Stimulated activated CD4-positive, alpha-beta T cell treated with anti-CD3 and anti-CD28 coated beads, Interleukin-1b, Interleukin-23, amount 100 ng/mL, for 24 hours (primary cell): ENCODE measurements at regions not wholly inside any gene's neighbourhood (a gene's known extent, or its start where the extent isn't known, plus 50 kb on each side); places are given as distances from the start of the nearest gene placed in this dataset.

Experiments
- DNase-seq, 4 experiments: peaks; one replicate each; pipeline ENCODE4 v3.0.0-alpha.2; 2020; ENCODE audit warnings: low read depth in 4 of 4, low spot score in 1 of 4

- DNase-seq = peak in 1 of 4 experiments; percentile 24
Observed at GRCh38 chr22:42180349-42180842, 49.8 kb upstream of the CYP2D6 start.
